GM23248 (cell line): ENCODE measurements at regions not wholly inside any gene's neighbourhood (a gene's known extent, or its start where the extent isn't known, plus 50 kb on each side); places are given as distances from the start of the nearest gene placed in this dataset.

Experiments
- EZH2 ChIP-seq: fragments of 200-600 bp; sonication (generic); IDR thresholded peaks from 2 replicates; pipeline ENCODE4 v1.6.1; 2018; ENCODE audit warnings: antibody characterized with exemption, mild to moderate bottlenecking; ENCODE audit not compliant: insufficient read depth, poor library complexity, severe bottlenecking
- EZH2phosphoT487 ChIP-seq: fragments of 200-600 bp; sonication (generic); IDR thresholded peaks from 2 replicates; pipeline ENCODE4 v1.6.1; 2018; ENCODE audit warnings: antibody characterized with exemption, moderate library complexity, mild to moderate bottlenecking, low read depth; ENCODE audit not compliant: insufficient read depth

DNA sequence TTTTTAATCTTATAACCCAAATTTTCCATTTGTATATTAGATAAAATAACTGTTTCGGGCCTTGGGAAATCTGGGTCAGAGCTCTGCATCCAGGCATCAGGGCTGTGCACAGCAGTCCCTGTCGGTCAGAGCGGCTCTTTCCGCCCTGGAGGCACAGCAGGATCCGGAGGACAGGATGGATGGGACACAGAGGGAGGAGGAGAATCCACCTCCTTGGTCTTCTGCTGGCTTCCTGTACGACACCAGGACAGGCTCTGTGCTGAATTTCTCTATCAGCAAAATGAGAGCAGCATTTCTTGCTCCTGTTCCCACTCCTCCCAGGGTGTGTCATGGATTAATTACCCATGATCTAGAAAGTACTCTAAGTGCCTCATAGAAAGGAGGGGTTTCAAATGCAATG, 254.9 kb downstream of the SKAP2 start:
- no peak for TF ChIP-seq EZH2
- no peak for TF ChIP-seq EZH2phosphoT487
